ENCODE measurements at regions not wholly inside any gene's neighbourhood (a gene's known extent, or its start where the extent isn't known, plus 50 kb on each side); places are given as distances from the start of the nearest gene placed in this dataset.

GRCh38 chr6:101178748-101179147 lies 214.8 kb upstream of the GRIK2 start:
- TF ChIP-seq POLR2AphosphoS5 (IDR thresholded peaks at IDR 0.05; ENCODE audit: low read depth, low read length) (no peak), EZH2 (IDR thresholded peaks at IDR 0.05) (no peak)

All from HCT116 (cell line).